ENCODE measurements at regions not wholly inside any gene's neighbourhood (a gene's known extent, or its start where the extent isn't known, plus 50 kb on each side); places are given as distances from the start of the nearest gene placed in this dataset.

- DNase-seq (ENCODE audit: low read depth in 2 of 2) = no peak
These were observed 50.8 kb upstream of the ANP32A start for GRCh38 chr15:68871507-68871906.

GRCh38 chr15:68874788-68875187 lies 54.1 kb upstream of the ANP32A start:
- no peak for DNase-seq (ENCODE audit: low read depth in 2 of 2)

GRCh38 chr15:68875377-68876116 lies 54.8 kb upstream of the SPESP1 start:
- peak; percentile 71 to 75 for DNase-seq (ENCODE audit: low read depth in 2 of 2)

- no peak for DNase-seq (ENCODE audit: low read depth in 2 of 2)
These were observed 52.7 kb upstream of the SPESP1 start for GRCh38 chr15:68877626-68878025.

GRCh38 chr15:68880382-68880781 lies 49.9 kb upstream of the SPESP1 start:
- DNase-seq (ENCODE audit: low read depth in 2 of 2) = no peak

All from fibroblast of skin of left quadriceps (primary cell).